Fibroblast of skin of left biceps (primary cell): ENCODE measurements at regions not wholly inside any gene's neighbourhood (a gene's known extent, or its start where the extent isn't known, plus 50 kb on each side); places are given as distances from the start of the nearest gene placed in this dataset.

ENCODE experiments used
- DNase-seq, 2 experiments: peaks; one replicate each; pipeline ENCODE4 v3.0.0-alpha.2; 2013; ENCODE audit warnings: low read depth in 2 of 2

DNA sequence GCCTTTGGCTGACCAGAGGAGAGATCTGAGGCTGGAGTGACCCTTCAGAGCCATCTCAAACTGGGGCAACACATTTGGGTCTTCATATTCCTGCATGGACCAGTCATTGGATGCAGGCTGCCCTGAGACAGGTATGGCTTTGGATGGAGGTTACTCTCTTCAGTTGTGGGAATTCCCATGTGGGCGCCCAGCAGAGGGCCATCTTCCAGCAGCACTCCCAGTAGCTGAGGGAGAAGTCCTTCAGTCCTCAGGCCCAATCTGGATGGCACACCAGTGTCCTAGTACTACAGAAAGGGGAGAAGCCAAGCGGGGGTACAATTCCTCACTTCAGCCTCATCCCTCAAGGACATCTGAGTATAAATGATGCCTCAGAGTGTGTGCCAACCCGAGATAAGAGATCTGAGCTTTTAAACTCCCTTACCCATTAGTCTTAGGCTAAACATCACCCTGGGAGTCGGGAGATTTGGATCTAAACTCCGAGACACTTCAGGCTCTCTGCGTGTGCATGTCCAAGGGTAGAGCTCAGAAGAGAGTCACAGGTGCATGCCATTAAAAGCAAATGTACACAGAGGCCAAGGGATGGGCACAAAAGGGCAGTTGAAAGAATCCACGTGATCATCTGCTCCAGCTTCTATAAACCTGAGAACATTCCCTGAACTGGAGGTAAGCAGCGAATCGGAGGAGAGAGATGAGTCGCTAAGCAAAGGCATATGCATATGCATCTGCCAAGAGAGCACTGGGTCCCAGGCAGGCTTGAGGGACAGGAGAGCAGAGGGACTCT lies 204.6 kb downstream of the CD83 start:
- DNase-seq: no peak

DNA sequence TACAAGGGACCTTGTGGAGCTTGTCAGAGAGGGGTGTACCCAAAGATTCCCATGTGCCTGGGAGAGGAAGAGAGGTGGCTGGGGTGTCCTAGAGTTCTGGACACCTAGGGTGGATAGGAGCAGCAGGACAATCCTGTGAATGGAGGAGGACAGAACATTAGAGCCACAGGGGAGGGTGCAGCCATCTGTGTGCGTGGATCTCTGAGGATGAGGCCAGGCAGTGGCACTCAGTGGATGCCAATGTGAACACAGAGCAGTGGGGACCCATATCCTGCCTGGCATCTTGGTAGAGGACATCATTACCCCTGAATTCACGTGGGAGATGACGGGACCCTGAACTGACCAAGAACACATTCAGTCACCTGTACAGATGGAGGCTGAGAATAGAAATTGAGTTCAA lies 205.3 kb downstream of the CD83 start:
- no peak for DNase-seq

DNA sequence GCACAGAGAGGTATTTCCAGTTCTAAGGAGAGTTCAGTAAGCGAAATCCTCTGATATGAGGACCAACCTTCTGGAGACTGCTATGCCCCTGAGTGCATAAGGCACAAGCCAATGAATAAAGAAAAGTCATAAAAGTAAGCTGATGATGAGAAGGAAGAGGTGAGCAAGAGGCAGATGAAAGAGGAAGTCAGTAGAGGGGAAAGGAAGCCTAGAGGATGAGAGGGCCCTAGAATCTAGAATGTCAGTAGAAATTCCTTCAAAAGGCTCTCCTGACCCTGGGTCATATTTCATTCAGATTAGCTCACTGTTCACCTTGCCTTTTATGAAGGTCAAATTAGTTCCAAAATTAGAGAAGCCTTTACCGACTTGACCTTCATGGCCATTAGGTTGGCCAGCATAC lies 209.2 kb downstream of the CD83 start:
- no peak for DNase-seq

DNA sequence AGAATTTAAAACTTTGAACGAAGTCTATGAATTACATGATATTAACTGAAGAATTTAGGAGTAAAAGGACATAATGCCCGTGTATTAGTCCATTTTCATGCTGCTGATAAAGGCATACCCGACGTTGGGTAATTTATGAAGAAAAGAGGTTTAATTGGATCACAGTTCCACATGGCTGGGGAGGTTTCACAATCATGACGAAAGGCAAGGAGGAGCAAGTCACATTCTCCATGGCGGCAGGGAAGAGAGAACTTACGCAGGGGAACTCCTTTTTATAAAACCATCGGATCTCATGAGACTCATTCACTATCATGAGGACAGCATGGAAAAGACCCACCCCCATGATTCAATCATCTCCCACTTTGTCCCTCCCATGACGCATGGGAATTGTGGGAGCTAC lies 210.6 kb downstream of the CD83 start:
- DNase-seq: no peak

DNA sequence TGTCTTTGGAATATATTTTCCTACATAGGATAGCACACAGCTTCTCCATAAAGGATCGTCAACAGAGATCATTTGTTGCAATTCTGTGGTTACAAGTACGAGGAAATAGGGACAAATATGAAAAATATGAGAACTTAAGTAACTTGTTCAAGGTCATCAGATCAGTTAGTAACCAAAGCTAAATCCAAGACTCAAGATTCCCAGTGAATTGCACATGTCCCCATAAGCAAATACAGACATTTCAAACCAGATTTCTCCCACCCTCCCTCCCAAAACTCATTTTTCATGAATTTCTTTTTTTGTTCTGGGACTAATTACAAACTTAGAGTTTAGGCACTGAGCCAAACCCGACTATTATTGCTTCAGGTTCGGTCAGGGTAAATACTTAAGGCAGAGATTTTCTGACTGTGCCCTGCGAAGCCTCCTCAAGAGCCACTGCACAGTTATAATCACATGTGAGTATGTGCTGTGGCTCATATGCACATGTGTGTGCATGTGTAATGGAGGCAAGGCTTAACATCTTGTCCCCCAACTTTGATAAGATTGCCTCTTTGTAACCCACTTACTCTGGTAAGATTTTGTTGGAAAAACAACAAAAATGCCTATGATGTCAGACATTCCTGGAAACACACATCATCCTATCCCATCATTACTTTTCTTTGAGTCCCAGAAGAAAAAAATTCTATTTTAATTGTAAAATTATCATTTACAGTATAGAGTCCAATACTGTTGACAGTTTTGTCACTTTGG lies 216.2 kb downstream of the CD83 start:
- DNase-seq: peak; percentile 73 to 82

DNA sequence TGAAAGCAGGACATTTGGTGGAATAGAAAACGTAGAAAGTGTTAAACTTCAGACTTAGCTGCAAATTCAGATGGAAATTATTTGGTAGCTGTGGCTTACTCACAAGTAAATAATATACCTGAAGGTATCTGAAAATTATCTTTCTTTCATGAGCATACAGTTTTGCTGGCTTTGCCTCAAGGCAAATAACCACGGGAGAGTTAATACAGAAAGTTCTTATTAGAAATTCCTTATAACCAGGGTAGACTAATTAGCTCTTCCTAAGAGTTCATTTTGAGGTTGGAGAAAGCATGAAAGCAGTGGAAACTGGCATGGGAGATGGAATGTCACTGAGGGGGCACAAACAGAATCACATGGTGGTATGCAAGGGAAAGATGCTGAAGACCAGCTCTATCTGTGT lies 217.5 kb downstream of the CD83 start:
- DNase-seq: no peak

DNA sequence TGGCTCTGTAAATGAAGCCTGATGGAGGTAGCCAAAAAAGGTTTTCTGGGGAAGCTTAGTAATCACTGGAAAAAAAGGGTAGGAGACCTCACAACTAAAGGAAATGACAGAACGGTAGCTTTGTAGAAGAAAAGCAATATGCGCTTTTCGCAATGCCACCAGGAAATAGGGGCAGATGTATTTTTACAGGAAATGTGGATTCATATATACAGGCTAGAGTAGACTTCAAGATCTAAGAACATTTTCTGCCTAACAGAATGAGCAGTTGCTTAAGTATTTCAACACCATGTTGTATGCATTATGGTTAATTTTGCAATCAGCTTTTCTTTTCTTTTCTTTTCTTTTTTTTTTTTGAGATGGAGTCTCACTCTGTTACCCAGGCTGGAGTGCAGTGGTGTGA lies 219.6 kb downstream of the CD83 start:
- DNase-seq: peak; percentile 59 to 60

DNA sequence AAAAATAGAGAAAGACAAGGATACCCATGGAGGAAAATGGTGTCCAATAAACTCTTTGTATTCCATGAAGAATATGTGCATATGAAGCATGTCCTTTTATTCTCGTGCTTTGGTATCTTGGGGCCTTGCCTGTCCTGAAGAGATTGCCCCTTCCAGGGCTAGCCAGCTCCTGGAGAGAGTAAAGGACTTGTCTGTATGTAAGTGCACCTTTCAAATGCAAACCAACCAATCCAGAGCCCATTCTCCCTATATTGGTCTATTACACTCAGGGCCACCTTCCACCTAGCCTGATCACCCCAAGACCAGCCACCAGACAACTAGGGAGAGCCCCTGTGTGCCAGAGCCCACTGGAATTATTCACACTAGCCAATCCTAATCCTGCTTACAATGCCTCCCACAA lies 221.6 kb downstream of the CD83 start:
- DNase-seq: no peak

DNA sequence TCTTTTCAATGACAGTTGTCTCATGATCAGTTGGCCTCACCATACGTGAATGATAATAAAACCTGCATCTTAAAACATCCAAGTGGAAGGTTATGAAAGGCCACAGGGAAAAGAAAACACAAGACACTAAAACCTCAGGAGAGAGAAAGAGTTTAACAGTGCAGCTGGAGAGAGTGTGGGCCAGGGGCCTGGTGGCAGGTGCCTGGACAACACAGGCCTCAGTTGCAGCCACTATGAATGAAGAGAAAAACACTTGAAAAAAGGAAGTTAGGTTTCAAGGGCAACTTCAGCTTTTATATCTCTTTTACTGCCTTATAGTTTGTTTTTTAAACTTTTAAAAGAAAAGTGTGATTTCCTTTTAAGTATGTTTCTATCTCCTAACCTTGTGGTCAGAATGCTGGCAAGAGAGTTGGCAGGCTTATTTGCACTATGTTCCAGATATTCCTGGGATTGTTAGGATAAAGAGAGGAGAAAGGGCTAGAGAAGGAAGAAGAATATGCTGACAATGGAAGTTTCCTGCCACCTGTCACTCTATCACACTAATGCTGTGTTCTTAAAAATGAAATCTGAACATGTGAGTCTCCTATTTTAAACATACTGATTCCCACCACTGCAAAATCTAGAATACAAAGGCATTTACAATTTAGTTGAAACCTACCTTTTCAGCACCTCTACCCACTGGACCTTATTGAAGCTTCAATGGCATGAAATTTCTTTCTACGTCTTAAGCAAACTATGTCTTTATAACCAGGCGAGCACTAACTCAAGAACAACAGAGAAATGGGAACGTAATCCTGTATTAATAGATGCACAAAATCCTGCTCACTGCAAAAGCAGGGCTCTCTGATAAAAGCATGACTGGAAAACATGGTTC lies 222.4 kb downstream of the CD83 start:
- no peak for DNase-seq

DNA sequence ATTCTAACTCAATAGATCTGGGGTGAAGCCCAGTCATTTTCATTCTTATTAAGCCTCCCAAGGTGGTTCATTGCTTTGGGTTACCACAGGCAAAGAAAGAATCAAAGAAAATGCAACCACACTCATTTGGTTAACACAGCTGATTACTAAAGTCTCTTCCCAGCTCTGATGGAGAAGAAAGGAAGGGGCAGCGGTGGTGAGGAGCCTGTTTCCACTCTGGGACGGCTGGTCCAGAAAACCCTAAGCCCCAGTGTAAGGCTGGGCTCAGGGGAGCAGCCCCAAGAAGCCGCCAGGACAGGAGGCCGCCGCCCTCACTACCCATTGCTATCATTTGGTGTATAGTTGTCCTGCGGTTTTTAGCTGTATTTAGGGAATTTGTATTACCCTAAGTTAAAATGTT lies 226.9 kb downstream of the CD83 start:
- DNase-seq: no peak

DNA sequence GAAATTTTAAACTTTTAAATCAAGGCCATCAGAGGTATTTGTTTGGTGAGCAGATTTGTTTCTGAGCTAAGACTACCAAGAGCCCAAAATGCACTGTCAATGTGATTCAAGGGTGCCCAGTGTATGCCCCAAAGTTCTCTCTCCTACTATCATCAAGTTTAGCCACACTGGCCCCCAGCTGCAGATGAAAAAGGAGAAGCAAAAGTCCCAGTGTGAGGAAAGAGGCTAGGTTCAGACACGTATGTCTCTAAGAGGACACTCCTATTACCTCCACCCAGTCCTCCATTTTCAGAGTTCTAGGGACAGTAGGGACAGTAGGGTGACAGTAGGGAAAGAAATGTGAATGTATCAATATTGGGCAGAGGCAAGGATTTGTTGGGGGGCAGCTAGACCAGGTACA lies 230.8 kb downstream of the CD83 start:
- no peak for DNase-seq

DNA sequence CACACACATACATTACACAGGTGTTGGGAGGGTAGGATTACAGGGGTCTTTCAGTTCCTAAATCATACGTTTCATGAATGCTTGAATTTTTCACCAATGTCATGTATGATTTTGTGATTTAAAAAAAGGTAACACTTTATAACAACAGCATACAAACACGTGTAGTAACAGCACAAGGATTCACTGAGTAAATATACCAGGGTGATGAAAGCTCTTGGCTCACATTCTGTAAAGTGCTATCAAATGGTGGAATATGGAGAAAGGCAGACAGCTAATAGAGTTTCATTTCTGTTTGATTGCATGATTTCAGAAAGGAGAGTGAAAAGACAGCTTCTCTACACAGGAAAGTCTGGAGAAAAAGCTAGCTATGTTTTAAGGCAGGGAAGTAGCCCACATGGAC lies 231.9 kb downstream of the CD83 start:
- no peak for DNase-seq

DNA sequence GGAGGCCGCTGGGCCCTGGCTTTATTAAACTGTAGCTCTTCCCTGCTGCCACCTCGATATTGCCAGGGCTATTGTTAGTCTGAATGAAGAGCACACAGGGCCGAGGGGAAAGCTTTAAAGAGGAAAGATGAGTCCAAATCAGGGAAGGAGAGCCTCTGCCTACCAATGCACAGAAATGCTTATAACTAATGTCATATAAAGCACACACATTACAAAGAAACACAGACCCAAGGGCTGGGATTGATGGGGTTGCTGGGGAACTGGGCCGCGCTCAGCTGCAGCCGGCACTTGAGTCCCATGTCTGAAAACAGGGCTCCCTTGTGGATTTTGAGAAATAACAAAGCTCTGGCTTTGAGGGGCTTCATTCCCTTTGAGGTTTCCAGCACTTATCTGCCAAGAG lies 232.6 kb downstream of the CD83 start:
- no peak for DNase-seq

DNA sequence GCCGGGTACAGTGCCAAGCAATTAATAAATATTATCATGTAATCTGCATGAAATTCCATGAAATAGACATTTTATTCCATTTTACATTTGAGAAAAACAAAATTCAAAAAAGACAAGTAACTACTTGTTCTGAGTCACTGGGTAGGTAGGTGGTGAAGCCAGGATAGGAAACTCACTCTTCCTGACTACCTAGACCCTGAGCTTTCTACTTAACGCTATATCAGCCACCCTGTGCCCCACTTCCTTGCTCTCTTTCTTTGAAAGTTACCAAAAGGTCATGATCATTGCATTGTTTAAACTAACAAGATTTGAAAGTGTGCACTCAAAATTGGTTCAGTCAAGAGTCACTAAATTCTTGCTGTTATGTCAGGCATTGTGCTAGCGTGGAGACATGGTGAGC lies 235.7 kb downstream of the CD83 start:
- DNase-seq: no peak

DNA sequence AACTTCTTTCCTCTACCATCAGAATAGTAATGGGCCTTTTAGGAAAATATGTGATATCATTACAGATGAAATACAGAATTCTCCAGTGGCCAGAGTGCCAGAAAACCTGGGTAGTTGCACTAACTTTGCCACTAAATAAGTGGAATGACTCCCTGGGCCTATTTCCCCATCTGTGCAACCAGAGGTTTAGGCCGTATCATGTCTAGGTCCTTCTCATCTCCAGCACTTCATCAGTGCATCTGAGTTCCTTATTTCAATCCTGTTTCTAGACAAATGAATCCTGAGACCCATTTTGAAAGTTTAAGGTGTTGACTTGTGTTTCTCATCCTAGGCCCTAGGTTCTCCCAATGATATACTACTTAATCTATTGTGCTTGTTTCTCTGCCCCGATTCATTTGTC lies 236.2 kb downstream of the CD83 start:
- no peak for DNase-seq

DNA sequence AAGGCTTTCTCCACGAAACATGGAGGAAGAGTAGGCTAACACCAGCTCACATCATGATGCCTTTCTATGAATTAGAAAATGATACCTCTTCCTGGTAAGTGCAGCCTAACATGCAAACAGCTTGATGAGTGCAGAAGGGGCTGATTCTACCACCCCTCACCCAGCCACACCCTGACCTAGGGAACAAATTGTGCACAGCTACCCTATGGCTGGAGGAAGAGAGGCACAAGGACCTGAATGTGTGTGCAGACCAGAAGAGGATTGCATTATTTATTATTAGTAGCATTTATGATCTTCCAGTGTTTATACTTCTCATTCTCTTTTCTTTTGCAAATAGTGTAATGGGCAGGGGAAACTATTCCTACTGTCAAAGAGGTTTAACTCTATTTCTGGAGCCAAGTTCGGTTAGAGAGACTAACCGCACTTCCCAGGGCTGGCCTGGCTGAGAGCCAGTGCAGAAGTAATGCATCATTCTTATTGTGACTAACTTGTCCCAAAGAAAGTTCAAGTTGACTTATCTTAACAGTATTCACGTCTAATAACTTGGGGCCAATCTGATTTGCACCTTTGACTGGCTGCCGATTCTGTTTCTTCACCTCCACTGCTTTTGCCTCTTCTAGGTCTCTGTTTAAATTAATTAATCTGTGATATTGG lies 237.5 kb downstream of the CD83 start:
- DNase-seq: peak; percentile 73 to 78

DNA sequence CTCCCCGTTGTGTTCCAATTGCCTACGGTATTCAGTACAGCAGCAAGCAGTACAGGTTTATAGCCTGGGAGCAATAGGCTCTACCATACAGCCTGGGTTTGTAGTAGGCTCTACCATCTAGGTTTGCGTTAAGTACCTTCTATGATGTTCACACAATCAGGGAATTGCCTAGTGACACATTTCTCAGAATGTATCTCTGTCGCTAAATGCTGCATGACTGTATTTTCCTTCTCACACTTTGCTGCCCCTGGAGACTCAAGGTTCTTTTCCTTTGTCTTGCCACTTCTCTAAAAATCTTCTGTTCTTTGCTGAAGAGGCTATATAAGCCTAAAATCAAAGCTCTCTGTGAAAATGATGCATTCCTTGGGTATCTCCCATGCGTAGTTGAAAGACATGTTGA lies 241.9 kb downstream of the CD83 start:
- DNase-seq: no peak

DNA sequence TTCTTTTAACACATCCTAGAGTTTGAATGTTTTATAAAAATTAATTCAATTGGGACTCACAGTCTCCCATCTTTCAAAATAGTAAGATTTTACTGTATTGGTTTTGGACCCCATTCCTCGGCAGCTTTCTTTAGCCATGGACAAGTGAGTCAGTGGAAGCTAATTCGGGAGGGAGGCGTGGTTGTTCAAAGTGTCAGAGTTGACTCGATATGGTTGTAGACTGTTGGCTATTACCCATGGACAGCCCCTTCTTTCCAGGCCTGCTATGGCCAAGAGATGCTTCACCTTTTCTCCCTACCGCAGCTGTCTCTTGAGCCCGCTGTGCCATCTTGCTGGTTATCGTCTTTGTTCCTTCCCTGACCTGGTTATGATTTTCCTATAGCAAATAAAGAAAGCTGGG lies 243.0 kb downstream of the CD83 start:
- no peak for DNase-seq

DNA sequence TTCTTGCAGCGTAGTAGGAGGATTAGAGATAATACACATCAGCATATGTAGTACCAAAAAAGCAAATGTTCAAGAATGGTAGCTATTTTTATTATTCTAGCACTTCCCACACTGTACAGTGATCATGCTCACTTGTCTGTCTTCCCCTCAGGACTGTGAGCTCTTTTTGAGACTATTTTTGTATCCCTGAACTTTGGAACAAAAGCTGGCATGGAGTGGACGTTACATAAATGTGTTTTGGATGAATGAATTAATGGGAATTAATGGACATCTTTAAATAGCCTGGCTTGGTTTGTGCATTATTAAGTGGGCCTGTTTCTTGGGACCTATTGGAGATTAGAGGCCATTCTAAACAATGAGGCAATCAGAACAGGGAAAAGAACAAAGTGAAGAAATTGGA lies 243.7 kb downstream of the CD83 start:
- no peak for DNase-seq

DNA sequence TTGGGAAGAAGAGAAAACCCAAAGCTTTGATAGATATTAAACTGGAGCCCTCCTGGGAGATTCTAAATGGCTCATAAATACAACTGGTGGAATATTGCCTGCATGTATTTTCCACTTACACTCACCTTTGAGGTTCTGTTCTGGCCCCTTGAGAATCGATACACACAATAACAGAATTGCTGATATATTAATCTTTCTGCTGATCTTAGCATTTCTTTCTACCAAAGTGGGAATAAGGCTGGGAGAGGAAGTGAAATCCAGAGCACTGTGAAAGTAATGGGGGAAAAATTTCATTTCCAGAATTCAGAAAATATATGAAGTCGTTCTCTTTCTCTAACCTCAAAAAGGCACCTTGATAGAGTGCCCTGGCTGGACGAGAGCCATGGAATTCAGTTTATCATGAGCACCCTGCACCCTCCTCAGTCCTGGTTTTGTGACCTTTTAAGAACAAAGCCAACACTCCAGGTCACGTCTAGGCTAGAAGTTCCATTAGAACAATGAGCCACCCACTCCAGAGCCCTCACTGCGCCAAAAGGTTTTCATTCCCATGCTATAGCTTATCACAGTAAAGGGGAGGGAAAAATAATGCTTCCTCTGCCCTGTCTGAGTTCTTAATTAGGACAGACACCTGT lies 244.5 kb downstream of the CD83 start:
- DNase-seq: no peak

DNA sequence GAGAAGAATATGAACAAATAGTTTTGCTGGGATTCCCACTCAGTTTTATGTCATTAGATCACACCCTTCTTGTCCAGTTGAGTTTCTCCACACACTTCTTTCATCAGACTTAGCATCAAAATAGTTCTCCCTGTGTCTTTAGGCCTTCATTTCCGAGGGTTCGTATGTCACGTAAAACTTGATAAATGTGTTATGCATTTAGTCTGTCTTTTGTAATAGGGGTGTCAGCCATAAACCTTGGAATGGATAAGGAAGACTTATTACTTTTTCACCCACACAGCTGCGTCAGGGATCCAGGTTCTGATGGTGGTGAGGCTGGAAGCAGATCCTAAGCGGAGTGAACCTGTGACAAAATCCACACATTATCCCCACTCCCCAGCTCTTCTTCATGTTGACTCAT lies 246.8 kb downstream of the CD83 start:
- DNase-seq: no peak

DNA sequence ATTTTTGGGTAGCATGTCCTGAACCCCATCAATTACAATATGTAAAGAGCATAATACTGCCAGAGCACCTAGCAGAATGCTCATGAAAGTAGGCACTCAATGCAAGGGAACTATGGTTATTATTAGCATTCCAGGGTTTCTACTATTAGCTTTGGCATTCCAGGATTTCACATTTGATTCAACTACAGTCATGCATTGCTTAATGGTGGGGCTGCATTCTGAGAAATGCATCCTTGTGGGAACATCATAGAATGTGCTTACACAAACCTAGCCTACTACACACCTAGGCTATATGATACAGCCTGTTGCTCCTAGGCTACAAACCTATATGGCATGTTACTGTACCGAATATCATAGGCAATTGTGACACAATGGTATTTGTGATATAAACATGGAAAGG lies 247.8 kb downstream of the CD83 start:
- peak; percentile 23 to 31 for DNase-seq
